Skin of body (tissue), 1 donor: ENCODE measurements at regions not wholly inside any gene's neighbourhood (a gene's known extent, or its start where the extent isn't known, plus 50 kb on each side); places are given as distances from the start of the nearest gene placed in this dataset.

Experiments used
- DNase-seq: peaks from one replicate; lab custom pipeline; 2025; lab: John Stamatoyannopoulos, UW

GRCh38 chr5:13567819-13568218, 376.7 kb downstream of the DNAH5 start:
- DNase-seq: no peak

GRCh38 chr5:13566871-13567339, 377.6 kb downstream of the DNAH5 start:
- DNase-seq: no peak

DNA sequence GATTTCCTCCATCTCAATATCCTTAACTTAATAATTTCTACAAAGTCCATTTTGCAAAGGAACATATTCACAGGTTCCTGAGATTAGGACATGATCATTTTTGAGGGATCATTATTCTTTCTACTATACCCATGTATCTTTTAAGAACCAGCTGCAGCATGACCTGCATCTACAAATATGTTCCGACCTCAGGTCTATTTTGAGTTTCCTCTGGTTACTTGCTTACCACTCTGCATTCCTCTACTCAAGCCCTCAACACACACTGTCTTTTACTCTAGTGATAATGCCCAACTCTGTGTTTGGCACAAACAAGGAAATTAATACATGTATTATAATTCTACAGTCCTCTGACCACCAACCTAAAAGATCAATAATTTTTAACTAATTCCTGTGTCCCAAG, 386.1 kb downstream of the DNAH5 start:
- no peak for DNase-seq

GRCh38 chr5:13553896-13554295, 390.6 kb downstream of the DNAH5 start:
- no peak for DNase-seq

GRCh38 chr5:13552361-13552760, 392.1 kb downstream of the DNAH5 start:
- no peak for DNase-seq

GRCh38 chr5:13551645-13552044, 392.8 kb downstream of the DNAH5 start:
- DNase-seq: no peak

- DNase-seq: no peak
Measured at GRCh38 chr5:13540168-13540750, 404.2 kb downstream of the DNAH5 start.

GRCh38 chr5:13536933-13537332, 407.6 kb downstream of the DNAH5 start:
- DNase-seq: no peak

DNA sequence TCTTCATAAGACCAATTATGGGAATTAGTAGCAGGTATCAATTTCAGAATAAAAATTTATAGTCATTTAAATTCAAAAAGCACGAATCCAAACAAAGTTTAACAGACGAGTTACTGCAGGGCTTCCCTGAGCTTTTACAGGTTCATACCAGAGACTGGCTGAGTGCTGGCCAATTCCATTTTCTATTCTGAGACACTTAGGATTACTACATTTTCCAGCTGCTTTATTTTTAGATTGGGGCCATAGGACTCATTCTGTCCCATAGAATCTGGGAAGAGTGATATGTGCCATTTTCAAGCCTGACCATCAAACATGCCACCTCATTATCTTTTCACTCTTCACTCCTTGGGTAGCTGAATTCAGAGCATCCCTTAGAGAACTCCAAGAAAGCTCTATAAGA, 410.7 kb downstream of the DNAH5 start:
- DNase-seq: no peak

GRCh38 chr5:13529300-13529699, 415.2 kb downstream of the DNAH5 start:
- DNase-seq: no peak

DNA sequence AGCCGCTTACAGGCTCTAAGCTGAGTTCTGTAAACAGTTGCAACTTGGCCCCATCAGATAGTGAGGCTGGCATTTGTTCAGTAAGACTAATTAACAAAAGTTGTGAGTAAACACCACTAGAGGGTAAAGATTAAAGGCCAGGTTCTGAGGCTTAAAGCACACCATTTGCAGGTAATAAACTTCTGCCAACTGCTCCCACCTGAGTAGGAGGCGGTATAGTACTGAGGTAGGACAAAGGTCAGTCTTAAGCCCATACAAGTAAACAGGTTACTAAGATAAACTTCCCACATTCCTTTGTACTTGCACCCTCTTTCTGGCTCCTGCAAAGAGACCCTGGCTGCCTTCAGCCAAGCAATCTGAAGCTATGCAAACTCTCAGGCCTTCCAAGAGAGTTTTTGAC, 419.6 kb downstream of the DNAH5 start:
- no peak for DNase-seq

GRCh38 chr5:13519131-13519530, 425.4 kb downstream of the DNAH5 start:
- DNase-seq: no peak

GRCh38 chr5:13516195-13516594, 428.3 kb downstream of the DNAH5 start:
- no peak for DNase-seq

DNA sequence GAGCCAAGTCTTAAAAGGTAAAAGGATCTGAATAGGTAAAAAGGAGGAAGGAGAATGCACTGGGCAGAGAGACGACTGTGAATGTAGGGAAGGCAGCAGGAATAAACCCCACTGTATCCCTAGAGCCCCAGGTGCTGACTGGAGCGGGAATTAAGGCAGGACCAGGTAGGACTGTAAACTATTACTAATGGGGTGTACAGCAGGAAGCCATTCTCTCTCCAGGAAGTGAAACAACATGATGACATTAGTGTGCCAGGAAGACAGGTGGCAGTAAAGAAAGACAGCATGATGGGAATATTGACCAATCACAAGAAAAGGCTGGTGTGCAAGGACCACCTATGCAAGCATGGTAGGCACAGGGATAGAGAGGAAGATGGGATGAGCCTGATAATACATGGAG, 433.0 kb downstream of the DNAH5 start:
- DNase-seq: no peak

DNA sequence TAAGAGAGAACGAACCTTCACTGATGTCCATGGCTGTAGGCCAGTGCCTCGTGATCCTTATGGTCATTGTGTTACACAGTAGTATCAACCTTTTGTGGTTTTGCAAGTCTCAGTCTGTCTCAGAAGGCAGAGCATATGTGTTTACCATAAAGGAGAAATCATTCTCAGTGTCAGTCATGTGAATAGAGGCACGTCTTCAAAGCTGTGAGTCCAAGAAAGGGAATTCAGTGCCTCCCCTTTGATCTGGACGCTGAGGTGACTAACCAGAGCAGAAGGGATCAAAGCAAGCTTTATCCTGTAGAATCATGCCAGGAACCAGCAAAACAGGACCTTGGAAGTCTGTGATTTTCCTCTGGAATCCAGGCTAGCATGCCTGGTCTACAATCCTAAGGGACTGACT, 433.9 kb downstream of the DNAH5 start:
- no peak for DNase-seq

DNA sequence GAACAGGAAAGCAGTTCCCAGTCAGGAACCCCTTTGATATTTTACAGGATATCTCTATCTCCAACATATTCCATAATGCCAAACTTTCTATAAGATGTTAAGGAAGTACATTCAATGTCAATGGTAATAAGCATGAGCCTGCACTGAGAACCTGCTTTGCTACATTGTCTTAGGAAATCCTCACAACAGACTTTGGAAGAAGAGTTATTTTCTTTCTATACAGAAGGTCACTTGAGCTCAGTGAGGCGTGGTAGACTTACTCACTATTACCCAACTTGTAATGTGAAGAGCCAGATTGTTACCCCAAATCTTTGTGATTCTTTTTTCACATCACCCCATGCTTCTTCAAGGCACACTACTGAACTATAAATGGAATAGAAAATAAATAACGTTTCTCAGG, 435.9 kb downstream of the DNAH5 start:
- DNase-seq: no peak

GRCh38 chr5:13505326-13505725, 439.2 kb downstream of the DNAH5 start:
- DNase-seq: no peak

- DNase-seq: no peak
Measured at GRCh38 chr5:13503017-13503416, 441.5 kb downstream of the DNAH5 start.

DNA sequence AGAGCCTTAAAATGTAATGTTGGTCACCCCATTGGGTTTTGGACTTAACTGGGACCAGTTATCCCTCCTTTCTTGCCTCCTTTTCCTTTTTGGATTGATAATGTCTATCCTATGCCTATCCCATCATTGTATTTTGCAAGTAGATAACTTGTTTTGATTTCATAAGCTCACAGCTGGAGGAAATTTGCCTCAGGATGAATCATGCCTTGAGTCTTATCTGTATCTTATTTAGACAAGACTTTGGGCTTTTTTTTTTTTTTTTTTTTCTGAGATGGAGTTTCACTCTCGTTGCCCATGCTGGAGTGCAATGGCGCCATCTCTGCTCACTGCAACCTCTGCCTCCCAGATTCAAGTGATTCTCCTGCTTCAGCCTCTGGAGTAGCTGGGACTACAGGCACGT, 443.3 kb downstream of the DNAH5 start:
- no peak for DNase-seq

GRCh38 chr5:13498279-13498678, 446.2 kb downstream of the DNAH5 start:
- no peak for DNase-seq

DNA sequence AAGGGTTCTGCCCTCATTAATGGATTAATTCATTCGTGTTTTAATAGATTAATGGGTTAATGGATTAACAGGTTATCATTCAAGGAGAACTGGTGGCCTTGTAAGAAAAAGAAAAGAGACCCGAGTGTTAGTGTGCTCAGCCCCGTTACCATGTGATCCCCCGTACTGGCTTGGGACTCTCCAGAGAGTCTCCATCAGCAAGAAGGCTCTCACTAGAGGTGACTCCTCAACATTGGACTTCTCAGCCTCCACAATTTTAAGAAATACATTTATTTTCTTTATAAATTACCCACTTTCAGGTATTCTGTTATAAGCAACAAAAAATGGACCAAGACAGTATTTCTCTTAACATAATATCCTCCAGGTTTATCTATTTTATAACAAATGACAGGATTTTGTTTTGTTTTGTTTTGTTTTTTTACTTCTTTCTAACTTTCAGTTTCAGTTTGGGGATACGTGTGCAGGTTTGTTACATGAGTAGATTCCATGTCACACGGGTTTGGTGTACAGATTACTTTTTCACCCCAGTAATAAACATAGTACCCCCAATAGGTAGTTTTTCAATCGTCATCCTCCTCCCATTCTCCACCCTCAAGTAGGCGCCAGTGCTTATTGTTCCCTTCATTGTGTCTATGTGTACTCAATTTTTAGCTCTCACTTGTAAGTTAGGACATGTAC, 456.1 kb downstream of the DNAH5 start:
- DNase-seq: no peak

GRCh38 chr5:13480834-13481233, 463.7 kb downstream of the DNAH5 start:
- DNase-seq: no peak

DNA sequence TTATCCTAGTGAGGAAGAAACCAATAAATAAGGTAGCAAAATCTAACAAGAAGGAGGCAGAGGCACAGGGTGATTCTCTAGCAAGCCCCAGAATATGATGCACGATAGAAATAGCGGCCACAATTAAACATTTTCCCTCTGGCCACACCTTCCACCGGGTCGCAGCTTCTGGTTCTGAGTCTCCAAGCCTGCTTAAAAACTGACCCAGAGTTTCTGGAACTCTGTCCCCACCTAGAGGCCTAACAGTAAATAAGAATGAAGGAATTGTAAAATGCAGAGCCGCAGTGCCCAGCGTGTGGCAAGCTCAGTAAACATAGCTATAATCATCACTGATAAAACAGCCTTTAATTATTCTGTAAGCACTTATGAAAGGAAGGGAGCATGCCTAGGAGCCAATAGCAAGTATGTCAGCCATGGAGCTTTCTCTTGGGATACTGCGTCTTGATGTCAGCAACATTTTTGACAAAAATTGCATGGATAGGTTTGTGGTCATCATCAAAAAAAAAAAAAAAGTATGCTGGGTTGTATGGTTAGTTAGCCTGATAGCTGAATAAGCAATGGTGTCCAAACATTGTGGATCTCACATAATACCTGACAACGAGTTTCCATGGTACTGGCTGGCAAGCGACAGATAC, 465.5 kb downstream of the DNAH5 start:
- DNase-seq: no peak
